Vagina (tissue), 2 donors: ENCODE measurements at regions not wholly inside any gene's neighbourhood (a gene's known extent, or its start where the extent isn't known, plus 50 kb on each side); places are given as distances from the start of the nearest gene placed in this dataset.

Experiments used
- DNase-seq, 2 donors: peaks; one replicate each; pipeline ENCODE4 v3.0.0-alpha.2; 2017; ENCODE audit errors: extremely low spot score in 2 of 2
- H3K27ac ChIP-seq: fragments of 200-600 bp; sonication (generic); one replicate; pipeline ENCODE4 v1.5.1; 2019
- H3K27me3 ChIP-seq: fragments of 200-600 bp; sonication (generic); one replicate; pipeline ENCODE4 v1.5.1; 2019
- H3K36me3 ChIP-seq, 2 donors: fragments of 200-600 bp; sonication (generic); one replicate each; pipeline ENCODE4 v1.5.1; 2017 to 2019
- H3K4me1 ChIP-seq: fragments of 200-600 bp; sonication (generic); one replicate; pipeline ENCODE4 v1.5.1; 2019
- H3K4me3 ChIP-seq, 2 donors: fragments of 200-600 bp; sonication (generic); 1 replicate in 1 of 2; 2 replicates in 1 of 2; pipeline ENCODE4 v1.5.1; 2016 to 2019
- H3K9me3 ChIP-seq: fragments of 200-600 bp; sonication (generic); one replicate; pipeline ENCODE4 v1.5.1; 2019
- POLR2A ChIP-seq, 2 donors: fragments of 450-650 bp; IDR thresholded peaks; one replicate each; pipeline ENCODE4 v1.6.1; 2017; ENCODE audit warnings: antibody characterized with exemption in 2 of 2, mild to moderate bottlenecking in 2 of 2, moderate library complexity in 2 of 2
- POLR2AphosphoS5 ChIP-seq, 2 donors: sonication (generic); formaldehyde crosslinking; IDR thresholded peaks; one replicate each; pipeline ENCODE4 v1.9.0; 2017; ENCODE audit warnings: antibody characterized with exemption in 2 of 2, mild to moderate bottlenecking in 2 of 2, low read depth in 1 of 2; ENCODE audit not compliant: insufficient read depth in 1 of 2
- intact Hi-C: fragments of 100-400 bp; cut with DNase I; formaldehyde crosslinking; loops from one replicate; pipeline ENCODE4 v1.15.1; 2023
- TF ChIP-seq, protein P1 (sequence below), 3 experiments: fragments of 450-650 bp in 2 of 3; fragments of 200-600 bp in 1 of 3; sonication (generic) in 1 of 3; IDR thresholded peaks; one replicate each; pipeline ENCODE4 v1.5.1; 2017 to 2019; ENCODE audit warnings: antibody characterized with exemption in 3 of 3, mild to moderate bottlenecking in 2 of 3, moderate library complexity in 2 of 3

DNA sequence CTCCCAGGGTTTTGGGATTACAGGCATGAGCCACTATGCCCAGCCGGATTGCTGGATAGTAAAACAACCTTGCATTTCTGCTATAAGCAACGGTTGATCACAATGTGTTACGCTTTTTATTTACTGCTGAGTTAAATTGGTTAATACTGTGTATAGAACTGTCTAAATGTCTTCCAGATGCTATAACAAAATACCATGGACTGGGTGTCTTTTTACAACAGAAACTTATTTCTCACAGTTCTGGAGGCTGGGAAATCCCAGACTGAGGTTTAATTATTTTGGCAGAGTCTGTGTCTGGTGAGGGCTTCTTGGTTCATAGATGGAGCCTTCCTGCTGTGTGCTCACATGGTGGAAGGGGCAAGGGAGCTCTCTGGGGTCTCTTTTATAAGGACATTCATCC, 65.5 kb downstream of the ING1 start:
- H3K27me3 ChIP-seq: no peaks in the 10 kb centered on the region
- intact Hi-C loops: no loop called here
- TF ChIP-seq POLR2A (IDR thresholded peaks at IDR 0.05) (no peak), POLR2AphosphoS5 (IDR thresholded peaks at IDR 0.05; ENCODE audit: insufficient read depth in 1 of 2, low read depth in 1 of 2) (no peak)
- TF ChIP-seq, protein P1, sequence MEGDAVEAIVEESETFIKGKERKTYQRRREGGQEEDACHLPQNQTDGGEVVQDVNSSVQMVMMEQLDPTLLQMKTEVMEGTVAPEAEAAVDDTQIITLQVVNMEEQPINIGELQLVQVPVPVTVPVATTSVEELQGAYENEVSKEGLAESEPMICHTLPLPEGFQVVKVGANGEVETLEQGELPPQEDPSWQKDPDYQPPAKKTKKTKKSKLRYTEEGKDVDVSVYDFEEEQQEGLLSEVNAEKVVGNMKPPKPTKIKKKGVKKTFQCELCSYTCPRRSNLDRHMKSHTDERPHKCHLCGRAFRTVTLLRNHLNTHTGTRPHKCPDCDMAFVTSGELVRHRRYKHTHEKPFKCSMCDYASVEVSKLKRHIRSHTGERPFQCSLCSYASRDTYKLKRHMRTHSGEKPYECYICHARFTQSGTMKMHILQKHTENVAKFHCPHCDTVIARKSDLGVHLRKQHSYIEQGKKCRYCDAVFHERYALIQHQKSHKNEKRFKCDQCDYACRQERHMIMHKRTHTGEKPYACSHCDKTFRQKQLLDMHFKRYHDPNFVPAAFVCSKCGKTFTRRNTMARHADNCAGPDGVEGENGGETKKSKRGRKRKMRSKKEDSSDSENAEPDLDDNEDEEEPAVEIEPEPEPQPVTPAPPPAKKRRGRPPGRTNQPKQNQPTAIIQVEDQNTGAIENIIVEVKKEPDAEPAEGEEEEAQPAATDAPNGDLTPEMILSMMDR (IDR thresholded peaks at IDR 0.05): no peak
- no peak for DNase-seq
- no peaks in the 10 kb centered on the region for H3K4me1 ChIP-seq
- H3K36me3 ChIP-seq: no peaks in the 10 kb centered on the region
- H3K4me3 ChIP-seq: no peak overlapping the region
- H3K27ac ChIP-seq: no peak overlapping the region
- H3K9me3 ChIP-seq: peaks cover 3% of the 10 kb centered on the region

DNA sequence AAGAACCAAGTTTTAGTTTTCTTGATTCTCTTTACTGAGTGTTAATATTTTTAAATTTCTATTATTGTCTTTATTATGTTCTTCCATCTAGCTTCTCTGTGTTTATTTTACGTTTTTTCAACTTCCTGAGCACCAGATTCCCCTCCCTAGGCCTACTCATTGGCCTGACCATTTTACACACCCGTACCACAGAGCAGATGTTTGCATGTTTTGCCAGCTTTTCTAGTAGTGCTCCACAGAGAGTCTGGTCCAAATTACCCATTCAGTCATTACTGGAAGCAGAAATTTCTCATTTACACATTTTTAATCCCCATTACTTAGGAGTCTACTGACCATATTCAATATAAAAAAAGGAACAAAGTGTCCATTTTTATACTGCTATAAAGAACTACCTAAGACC, 66.9 kb downstream of the ING1 start:
- no peak overlapping the region for H3K4me3 ChIP-seq
- TF ChIP-seq, protein P1 (IDR thresholded peaks at IDR 0.05): no peak
- DNase-seq: no peak
- no peak overlapping the region for H3K27ac ChIP-seq
- peaks cover 3% of the 10 kb centered on the region for H3K9me3 ChIP-seq
- no peaks in the 10 kb centered on the region for H3K36me3 ChIP-seq
- intact Hi-C loops: no loop called here
- no peaks in the 10 kb centered on the region for H3K4me1 ChIP-seq
- no peaks in the 10 kb centered on the region for H3K27me3 ChIP-seq

DNA sequence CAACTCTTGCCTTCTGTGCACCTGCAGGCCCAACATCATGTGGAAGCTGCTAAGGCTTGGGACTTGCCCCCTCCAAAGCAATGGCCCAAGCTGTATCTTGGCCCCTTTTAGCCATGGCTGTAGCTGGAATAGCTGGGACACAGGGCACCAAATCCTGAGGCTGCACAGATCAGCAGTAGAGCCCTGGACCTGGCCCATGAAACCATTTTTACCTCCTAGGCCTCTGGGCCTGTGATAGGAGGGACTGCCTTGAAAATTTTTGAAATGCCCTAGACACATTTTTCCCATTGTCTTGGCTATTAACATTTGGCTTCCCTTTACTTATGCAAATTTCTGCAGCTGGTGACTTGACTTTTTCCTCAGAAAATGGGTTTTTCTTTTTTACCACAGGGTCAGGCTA, 68.7 kb downstream of the ING1 start:
- Histone ChIP-seq H3K27me3 (no peaks in the 10 kb centered on the region), H3K4me1 (no peaks in the 10 kb centered on the region), H3K36me3 (no peaks in the 10 kb centered on the region), H3K27ac (no peak overlapping the region), H3K4me3 (no peak overlapping the region), H3K9me3 (peaks cover 3% of the 10 kb centered on the region)
- intact Hi-C loops: no loop called here
- DNase-seq: no peak
- TF ChIP-seq POLR2AphosphoS5 (IDR thresholded peaks at IDR 0.05; ENCODE audit: insufficient read depth in 1 of 2, low read depth in 1 of 2): no peak
- TF ChIP-seq, protein P1 (IDR thresholded peaks at IDR 0.05): no peak
- TF ChIP-seq POLR2A (IDR thresholded peaks at IDR 0.05): no peak

DNA sequence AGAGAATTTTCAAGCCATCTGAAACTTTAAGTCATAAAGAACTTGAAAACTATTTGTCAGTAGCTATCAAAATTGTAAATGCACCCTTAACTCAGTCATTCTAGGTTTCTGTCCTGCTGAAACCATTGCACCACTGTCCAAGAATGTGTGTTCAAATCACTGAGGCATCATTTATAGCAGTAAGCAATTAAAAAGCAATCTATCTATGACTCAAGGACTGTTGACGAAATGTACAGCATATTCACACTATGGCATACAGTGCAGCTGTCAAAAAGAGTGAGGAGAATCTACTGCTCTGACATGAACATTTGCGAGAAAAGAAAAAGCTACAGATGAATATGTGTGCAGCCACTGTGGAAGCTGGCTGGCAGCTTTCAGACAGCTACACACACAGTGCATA, 71.2 kb downstream of the ING1 start:
- Histone ChIP-seq H3K27me3 (no peaks in the 10 kb centered on the region), H3K36me3 (no peaks in the 10 kb centered on the region), H3K9me3 (peaks cover 3% of the 10 kb centered on the region), H3K27ac (no peak overlapping the region), H3K4me3 (no peak overlapping the region), H3K4me1 (no peaks in the 10 kb centered on the region)
- no peak for DNase-seq
- intact Hi-C loops: no loop called here
- TF ChIP-seq POLR2AphosphoS5 (IDR thresholded peaks at IDR 0.05; ENCODE audit: insufficient read depth in 1 of 2, low read depth in 1 of 2) (no peak), POLR2A (IDR thresholded peaks at IDR 0.05) (no peak)
- TF ChIP-seq, protein P1 (IDR thresholded peaks at IDR 0.05): no peak

DNA sequence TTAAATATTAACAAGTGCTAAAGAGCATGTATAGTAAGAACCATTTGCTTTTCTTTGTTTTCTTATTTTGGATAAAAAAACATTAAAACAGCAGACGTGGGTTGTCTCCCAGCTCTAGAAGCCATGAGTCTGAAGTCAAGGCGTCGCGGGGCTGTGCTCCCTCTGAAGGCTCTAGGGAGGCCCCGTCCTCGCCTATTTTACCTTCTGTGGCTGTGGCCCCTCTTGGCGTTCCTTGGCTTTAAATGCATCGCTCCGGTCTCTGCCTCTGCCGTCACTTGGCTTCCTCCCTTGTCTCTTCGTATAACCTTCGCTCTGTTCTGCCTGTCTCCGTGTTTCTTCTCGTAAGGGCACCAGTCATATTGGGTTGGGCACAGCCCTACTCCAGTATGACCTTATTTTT, 75.3 kb downstream of the ING1 start:
- no peak for DNase-seq
- H3K4me3 ChIP-seq: no peak overlapping the region
- H3K27me3 ChIP-seq: no peaks in the 10 kb centered on the region
- H3K9me3 ChIP-seq: no peaks in the 10 kb centered on the region
- TF ChIP-seq POLR2AphosphoS5 (IDR thresholded peaks at IDR 0.05; ENCODE audit: insufficient read depth in 1 of 2, low read depth in 1 of 2) (no peak), POLR2A (IDR thresholded peaks at IDR 0.05) (no peak)
- H3K4me1 ChIP-seq: no peaks in the 10 kb centered on the region
- intact Hi-C loops: no loop called here
- no peaks in the 10 kb centered on the region for H3K36me3 ChIP-seq
- no peak overlapping the region for H3K27ac ChIP-seq

DNA sequence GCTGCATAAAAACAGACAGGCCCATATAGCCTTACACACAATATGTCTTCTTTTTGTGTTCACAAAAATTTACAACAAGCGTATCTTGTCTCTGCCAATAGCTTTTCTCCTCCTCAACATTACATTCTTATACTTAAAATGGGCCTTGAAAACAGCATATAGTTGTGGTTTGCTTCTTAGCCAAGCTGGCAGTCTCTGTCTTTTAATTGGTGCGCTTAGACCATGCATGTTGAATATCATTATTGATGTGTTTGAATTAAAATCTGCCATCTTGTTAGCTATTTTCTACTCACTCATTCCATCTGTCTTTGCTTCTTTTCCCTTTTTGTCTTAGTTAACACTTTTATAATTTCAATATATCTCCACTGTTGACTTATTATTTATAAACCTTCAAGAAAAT, 76.4 kb downstream of the ING1 start:
- H3K4me1 ChIP-seq: no peaks in the 10 kb centered on the region
- H3K27ac ChIP-seq: no peak overlapping the region
- intact Hi-C loops: no loop called here
- DNase-seq: no peak
- no peaks in the 10 kb centered on the region for H3K9me3 ChIP-seq
- H3K27me3 ChIP-seq: no peaks in the 10 kb centered on the region
- no peaks in the 10 kb centered on the region for H3K36me3 ChIP-seq
- TF ChIP-seq, protein P1 (IDR thresholded peaks at IDR 0.05): no peak
- no peak for TF ChIP-seq POLR2AphosphoS5 (IDR thresholded peaks at IDR 0.05; ENCODE audit: insufficient read depth in 1 of 2, low read depth in 1 of 2)
- no peak overlapping the region for H3K4me3 ChIP-seq
